H9 (cell line): ENCODE measurements at regions not wholly inside any gene's neighbourhood (a gene's known extent, or its start where the extent isn't known, plus 50 kb on each side); places are given as distances from the start of the nearest gene placed in this dataset.

Experiments used
- DNase-seq: peaks from one replicate; pipeline ENCODE4 v3.0.0-alpha.2; 2017
- H2AFZ ChIP-seq: one replicate; pipeline ENCODE4 v1.6.1; 2013; ENCODE audit warnings: mild to moderate bottlenecking, low read length, control low read depth, moderate library complexity
- H2AK5ac ChIP-seq: 2 replicates; pipeline ENCODE4 v1.6.1; 2013; ENCODE audit warnings: low read length, control low read depth, mixed read lengths; ENCODE audit not compliant: insufficient read length
- H2BK120ac ChIP-seq: one replicate; pipeline ENCODE4 v1.6.1; 2013; ENCODE audit warnings: low read depth, mild to moderate bottlenecking, low read length, control low read depth, inconsistent platforms; ENCODE audit not compliant: poor library complexity, severe bottlenecking
- H2BK12ac ChIP-seq: 2 replicates; pipeline ENCODE4 v1.6.1; 2013; ENCODE audit warnings: low read length, control low read depth, mixed read lengths, low read depth; ENCODE audit not compliant: insufficient read length
- H2BK15ac ChIP-seq: 2 replicates; pipeline ENCODE4 v1.6.1; 2013; ENCODE audit warnings: low read depth, low read length, control low read depth
- H2BK20ac ChIP-seq: one replicate; pipeline ENCODE4 v1.6.1; 2013; ENCODE audit warnings: low read depth, mild to moderate bottlenecking, low read length, control low read depth, inconsistent platforms; ENCODE audit not compliant: poor library complexity, severe bottlenecking
- H2BK5ac ChIP-seq: 2 replicates; pipeline ENCODE4 v1.6.1; 2013; ENCODE audit warnings: low read length, control low read depth, mixed read lengths; ENCODE audit not compliant: insufficient read length
- H3K14ac ChIP-seq: 2 replicates; pipeline ENCODE4 v1.6.1; 2013; ENCODE audit warnings: low read length, control low read depth; ENCODE audit not compliant: insufficient read depth
- H3K18ac ChIP-seq: 2 replicates; pipeline ENCODE4 v1.6.1; 2013; ENCODE audit warnings: low read depth, mild to moderate bottlenecking, mixed read lengths, low read length, control low read depth; ENCODE audit not compliant: insufficient read length
- H3K23ac ChIP-seq: 2 replicates; pipeline ENCODE4 v1.6.1; 2013; ENCODE audit warnings: low read length, control low read depth, mixed read lengths, low read depth; ENCODE audit not compliant: insufficient read length
- H3K23me2 ChIP-seq: 2 replicates; pipeline ENCODE4 v1.6.1; 2013; ENCODE audit warnings: low read depth, mild to moderate bottlenecking, mixed read lengths, low read length, control low read depth; ENCODE audit not compliant: insufficient read length, poor library complexity, severe bottlenecking
- H3K27ac ChIP-seq: 2 replicates; pipeline ENCODE4 v1.5.1; 2013; ENCODE audit warnings: low read length, control low read depth, mixed read lengths, low read depth; ENCODE audit not compliant: insufficient read length
- H3K27me3 ChIP-seq: 2 replicates; pipeline ENCODE4 v1.6.1; 2013; ENCODE audit warnings: low read length, control low read depth, inconsistent platforms; ENCODE audit not compliant: insufficient read depth
- H3K4ac ChIP-seq: 2 replicates; pipeline ENCODE4 v1.6.1; 2013; ENCODE audit warnings: low read depth, mild to moderate bottlenecking, control low read depth, inconsistent platforms, low read length, moderate library complexity
- H3K4me1 ChIP-seq: 2 replicates; pipeline ENCODE4 v1.6.1; 2013; ENCODE audit warnings: low read length, control low read depth, inconsistent platforms; ENCODE audit not compliant: insufficient read depth
- H3K4me2 ChIP-seq: 2 replicates; pipeline ENCODE4 v1.6.1; 2013; ENCODE audit warnings: low read length, control low read depth, mixed read lengths; ENCODE audit not compliant: insufficient read length, insufficient read depth
- H3K56ac ChIP-seq: 2 replicates; pipeline ENCODE4 v1.6.1; 2013; ENCODE audit warnings: low read depth, mild to moderate bottlenecking, mixed read lengths, low read length, control low read depth; ENCODE audit not compliant: insufficient read length
- H3K79me1 ChIP-seq: 2 replicates; pipeline ENCODE4 v1.6.1; 2013; ENCODE audit warnings: low read depth, mild to moderate bottlenecking, moderate library complexity, low read length, control low read depth, inconsistent platforms; ENCODE audit not compliant: insufficient read depth, poor library complexity, severe bottlenecking
- H3K79me2 ChIP-seq: 2 replicates; pipeline ENCODE4 v1.6.1; 2013; ENCODE audit warnings: low read length, control low read depth, inconsistent platforms; ENCODE audit not compliant: insufficient read depth
- H3K9ac ChIP-seq: 2 replicates; pipeline ENCODE4 v1.6.1; 2013; ENCODE audit warnings: low read length, control low read depth, mixed read lengths; ENCODE audit not compliant: insufficient read length; ENCODE audit errors: extremely low read depth
- H3K9me3 ChIP-seq: one replicate; pipeline ENCODE4 v1.6.1; 2013; ENCODE audit warnings: low read depth, low read length, inconsistent platforms; ENCODE audit not compliant: control insufficient read depth
- H3T11ph ChIP-seq: one replicate; pipeline ENCODE4 v1.6.1; 2013; ENCODE audit warnings: mild to moderate bottlenecking, low read length, control low read depth, inconsistent platforms
- H4K20me1 ChIP-seq: one replicate; pipeline ENCODE4 v1.6.1; 2013; ENCODE audit not compliant: control insufficient read depth, insufficient read length, insufficient read depth
- H4K5ac ChIP-seq: 2 replicates; pipeline ENCODE4 v1.6.1; 2013; ENCODE audit warnings: low read depth, mild to moderate bottlenecking, mixed read lengths, low read length, control low read depth; ENCODE audit not compliant: insufficient read length
- H4K8ac ChIP-seq: replicated peaks from 2 replicates; pipeline ENCODE4 v1.6.1; 2013; ENCODE audit warnings: low read length, control low read depth, mixed read lengths, low read depth; ENCODE audit not compliant: insufficient read length
- H4K91ac ChIP-seq: 2 replicates; pipeline ENCODE4 v1.6.1; 2013; ENCODE audit warnings: low read depth, mild to moderate bottlenecking, moderate library complexity, mixed read lengths, low read length, control low read depth; ENCODE audit not compliant: insufficient read length
- H3K27ac Mint-ChIP-seq, 3 experiments: 2 replicates in 2 of 3; 3 replicates in 1 of 3; pipeline ENCODE4 v1.8.0; 2020 to 2021; ENCODE audit warnings: mixed read lengths in 3 of 3, mild to moderate bottlenecking in 1 of 3, moderate library complexity in 1 of 3
- H3K27me3 Mint-ChIP-seq: 2 replicates; pipeline ENCODE4 v1.8.0; 2021; ENCODE audit warnings: low read depth, mild to moderate bottlenecking, moderate library complexity, mixed read lengths
- H3K36me3 Mint-ChIP-seq, 3 experiments: 2 replicates in 2 of 3; 3 replicates in 1 of 3; pipeline ENCODE4 v1.8.0; 2020 to 2021; ENCODE audit warnings: low read depth in 3 of 3, mixed read lengths in 3 of 3; ENCODE audit not compliant: insufficient read depth in 1 of 3
- H3K4me1 Mint-ChIP-seq, 2 experiments: 2 replicates each; pipeline ENCODE4 v1.8.0; 2020; ENCODE audit warnings: mixed read lengths in 2 of 2
- H3K4me3 Mint-ChIP-seq, 2 experiments: 2 replicates in 1 of 2; 3 replicates in 1 of 2; pipeline ENCODE4 v1.8.0; 2020 to 2021; ENCODE audit warnings: mild to moderate bottlenecking in 2 of 2, mixed read lengths in 2 of 2, moderate library complexity in 1 of 2
- H3K9me3 Mint-ChIP-seq, 2 experiments: 2 replicates in 1 of 2; 3 replicates in 1 of 2; pipeline ENCODE4 v1.8.0; 2020; ENCODE audit warnings: mild to moderate bottlenecking in 2 of 2, mixed read lengths in 2 of 2, moderate library complexity in 1 of 2
- WGBS: extraction: QIAGEN DNeasy Blood & Tissue Kit; methylation state at CpG from one replicate; pipeline ENCODE4 v1.1.7; 2013; ENCODE audit warnings: missing lambda C conversion rate, low lambda C conversion rate, mixed read lengths; ENCODE audit not compliant: insufficient read length; ENCODE audit errors: extremely low coverage; 5-methylcytosine and 5-hydroxymethylcytosine counted together
- TF ChIP-seq, protein P1 (sequence below): fragments of 200-600 bp; sonication (generic); conservative IDR thresholded peaks from 3 replicates; pipeline ENCODE4 v1.8.0; 2021; ENCODE audit warnings: antibody characterized with exemption, mild to moderate bottlenecking

DNA sequence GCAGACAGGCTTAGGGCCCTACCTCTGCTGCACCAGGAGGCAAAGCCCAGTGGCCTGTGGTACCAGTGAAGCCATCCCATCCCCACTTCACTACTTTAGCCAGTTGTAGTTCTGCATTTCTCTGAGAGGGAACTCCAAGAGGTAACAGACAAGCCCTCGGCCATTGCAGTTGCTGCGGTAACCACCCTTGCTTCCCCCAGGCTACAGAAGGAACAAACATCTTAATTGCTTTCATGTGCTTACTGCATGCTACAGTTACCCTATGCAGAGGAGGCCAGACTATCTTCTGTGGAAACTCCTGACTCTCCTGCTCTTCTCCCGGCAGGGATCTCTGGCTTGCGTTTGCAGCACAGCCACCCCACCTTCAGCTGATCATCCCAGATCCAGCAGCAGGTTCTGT is 67.8 kb downstream of the SPIN4 start:
- Histone ChIP-seq H2BK15ac (no peak overlapping the region), H3K4me1 (no peaks in the 10 kb centered on the region), H2BK120ac (no peak overlapping the region), H3T11ph (no peak overlapping the region), H4K91ac (no peak overlapping the region), H4K5ac (no peak overlapping the region), H3K27me3 (no peaks in the 10 kb centered on the region), H2AK5ac (no peak overlapping the region), H3K23me2 (no peaks in the 10 kb centered on the region), H3K14ac (no peak overlapping the region), H3K9me3 (peaks cover 38% of the 10 kb centered on the region), H2AFZ (no peak overlapping the region), H3K79me2 (no peaks in the 10 kb centered on the region), H3K56ac (no peak overlapping the region), H3K27ac (no peak overlapping the region), H3K79me1 (no peaks in the 10 kb centered on the region), H3K23ac (no peak overlapping the region), H4K8ac (no peak overlapping the region), H3K18ac (no peak overlapping the region), H2BK5ac (no peak overlapping the region), H3K9ac (no peak overlapping the region), H3K4me2 (no peak overlapping the region), H2BK12ac (no peak overlapping the region), H3K4ac (no peak overlapping the region), H4K20me1 (no peaks in the 10 kb centered on the region), H2BK20ac (no peak overlapping the region)
- no CpG with 5 or more reads among the region's 4 CpGs for WGBS
- TF ChIP-seq, protein P1, sequence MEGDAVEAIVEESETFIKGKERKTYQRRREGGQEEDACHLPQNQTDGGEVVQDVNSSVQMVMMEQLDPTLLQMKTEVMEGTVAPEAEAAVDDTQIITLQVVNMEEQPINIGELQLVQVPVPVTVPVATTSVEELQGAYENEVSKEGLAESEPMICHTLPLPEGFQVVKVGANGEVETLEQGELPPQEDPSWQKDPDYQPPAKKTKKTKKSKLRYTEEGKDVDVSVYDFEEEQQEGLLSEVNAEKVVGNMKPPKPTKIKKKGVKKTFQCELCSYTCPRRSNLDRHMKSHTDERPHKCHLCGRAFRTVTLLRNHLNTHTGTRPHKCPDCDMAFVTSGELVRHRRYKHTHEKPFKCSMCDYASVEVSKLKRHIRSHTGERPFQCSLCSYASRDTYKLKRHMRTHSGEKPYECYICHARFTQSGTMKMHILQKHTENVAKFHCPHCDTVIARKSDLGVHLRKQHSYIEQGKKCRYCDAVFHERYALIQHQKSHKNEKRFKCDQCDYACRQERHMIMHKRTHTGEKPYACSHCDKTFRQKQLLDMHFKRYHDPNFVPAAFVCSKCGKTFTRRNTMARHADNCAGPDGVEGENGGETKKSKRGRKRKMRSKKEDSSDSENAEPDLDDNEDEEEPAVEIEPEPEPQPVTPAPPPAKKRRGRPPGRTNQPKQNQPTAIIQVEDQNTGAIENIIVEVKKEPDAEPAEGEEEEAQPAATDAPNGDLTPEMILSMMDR: no peak
- Mint-ChIP-seq H3K27me3 (no peaks in the 10 kb centered on the region; the same call in 1 of the 2 replicates), H3K4me3 (no peak overlapping the region), H3K4me1 (no peaks in the 10 kb centered on the region), H3K27ac (no peak overlapping the region), H3K36me3 (peaks cover 0 to 4% (median 0%) of the 10 kb centered on the region in 3 experiments; a peak in 1 of 7 replicates), H3K9me3 (peaks cover 36 to 40% of the 10 kb centered on the region in 2 experiments)
- no peak for DNase-seq
